ENCODE measurements at regions not wholly inside any gene's neighbourhood (a gene's known extent, or its start where the extent isn't known, plus 50 kb on each side); places are given as distances from the start of the nearest gene placed in this dataset.

GRCh38 chr13:106132216-106132615 lies 403.2 kb downstream of the EFNB2 start:
- TF ChIP-seq CTCF (IDR thresholded peaks at IDR 0.05 in 2 of 3, conservative IDR thresholded peaks at IDR 0.05 in 1 of 3; ENCODE audit: borderline replicate concordance in 1 of 3, insufficient read depth in 1 of 3, low read depth in 2 of 3, low read length in 2 of 3) (no peak), SRF (IDR thresholded peaks at IDR 0.05; ENCODE audit: low read depth) (no peak), SIN3A (IDR thresholded peaks at IDR 0.05; ENCODE audit: low read depth) (no peak), POLR2A (IDR thresholded peaks at IDR 0.05; ENCODE audit: borderline replicate concordance, extremely low read depth, insufficient read depth, insufficient read length) (no peak)

Measured in HCT116 (cell line).